HCT116 (cell line): ENCODE measurements at regions not wholly inside any gene's neighbourhood (a gene's known extent, or its start where the extent isn't known, plus 50 kb on each side); places are given as distances from the start of the nearest gene placed in this dataset.
"Not testable (repeated sequence)": the region's sequence is repeated elsewhere in the genome, so short reads cannot be mapped to it uniquely, and the experiment has no call there.

Source experiments
- CEBPB ChIP-seq: IDR thresholded peaks from 2 replicates; pipeline ENCODE4 v1.6.1; 2012; ENCODE audit warnings: low read depth
- POLR2A ChIP-seq: IDR thresholded peaks from 2 replicates; pipeline ENCODE4 v1.7.0; 2011; ENCODE audit warnings: borderline replicate concordance; ENCODE audit not compliant: insufficient read depth, insufficient read length; ENCODE audit errors: extremely low read depth
- RAD21 ChIP-seq: IDR thresholded peaks from 2 replicates; pipeline ENCODE4 v1.6.1; 2012; ENCODE audit warnings: low read depth, mild to moderate bottlenecking
- TF ChIP-seq, protein P1 (sequence below): IDR thresholded peaks from 2 replicates; pipeline ENCODE4 v1.6.1; 2012
- TF ChIP-seq, protein P2 (sequence below), 3 experiments: fragments of 200-600 bp in 1 of 3; sonication (generic) in 1 of 3; IDR thresholded peaks in 2 of 3; conservative IDR thresholded peaks in 1 of 3; 2 replicates each; pipeline ENCODE4 v1.5.1; 2012 to 2017; ENCODE audit warnings: low read depth in 2 of 3, low read length in 2 of 3, antibody characterized with exemption in 1 of 3, borderline replicate concordance in 1 of 3, control low read depth in 1 of 3, mild to moderate bottlenecking in 1 of 3, mixed read lengths in 1 of 3, mixed run types in 1 of 3, moderate library complexity in 1 of 3; ENCODE audit not compliant: insufficient read depth in 1 of 3

GRCh38 chr14:106721926-106722325, 1195.5 kb downstream of the TMEM121 start:
- TF ChIP-seq POLR2A, CEBPB, RAD21: not testable (repeated sequence)
- TF ChIP-seq, protein P1, sequence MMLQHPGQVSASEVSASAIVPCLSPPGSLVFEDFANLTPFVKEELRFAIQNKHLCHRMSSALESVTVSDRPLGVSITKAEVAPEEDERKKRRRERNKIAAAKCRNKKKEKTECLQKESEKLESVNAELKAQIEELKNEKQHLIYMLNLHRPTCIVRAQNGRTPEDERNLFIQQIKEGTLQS, result not testable (repeated sequence)
- TF ChIP-seq, protein P2, sequence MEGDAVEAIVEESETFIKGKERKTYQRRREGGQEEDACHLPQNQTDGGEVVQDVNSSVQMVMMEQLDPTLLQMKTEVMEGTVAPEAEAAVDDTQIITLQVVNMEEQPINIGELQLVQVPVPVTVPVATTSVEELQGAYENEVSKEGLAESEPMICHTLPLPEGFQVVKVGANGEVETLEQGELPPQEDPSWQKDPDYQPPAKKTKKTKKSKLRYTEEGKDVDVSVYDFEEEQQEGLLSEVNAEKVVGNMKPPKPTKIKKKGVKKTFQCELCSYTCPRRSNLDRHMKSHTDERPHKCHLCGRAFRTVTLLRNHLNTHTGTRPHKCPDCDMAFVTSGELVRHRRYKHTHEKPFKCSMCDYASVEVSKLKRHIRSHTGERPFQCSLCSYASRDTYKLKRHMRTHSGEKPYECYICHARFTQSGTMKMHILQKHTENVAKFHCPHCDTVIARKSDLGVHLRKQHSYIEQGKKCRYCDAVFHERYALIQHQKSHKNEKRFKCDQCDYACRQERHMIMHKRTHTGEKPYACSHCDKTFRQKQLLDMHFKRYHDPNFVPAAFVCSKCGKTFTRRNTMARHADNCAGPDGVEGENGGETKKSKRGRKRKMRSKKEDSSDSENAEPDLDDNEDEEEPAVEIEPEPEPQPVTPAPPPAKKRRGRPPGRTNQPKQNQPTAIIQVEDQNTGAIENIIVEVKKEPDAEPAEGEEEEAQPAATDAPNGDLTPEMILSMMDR (IDR thresholded peaks at IDR 0.05 in 2 of 3, conservative IDR thresholded peaks at IDR 0.05 in 1 of 3; ENCODE audit: borderline replicate concordance in 1 of 3, insufficient read depth in 1 of 3, low read depth in 2 of 3, low read length in 2 of 3), result not testable (repeated sequence)
